ENCODE measurements at regions not wholly inside any gene's neighbourhood (a gene's known extent, or its start where the extent isn't known, plus 50 kb on each side); places are given as distances from the start of the nearest gene placed in this dataset.
"Not testable (repeated sequence)": the region's sequence is repeated elsewhere in the genome, so short reads cannot be mapped to it uniquely, and the experiment has no call there.

DNA sequence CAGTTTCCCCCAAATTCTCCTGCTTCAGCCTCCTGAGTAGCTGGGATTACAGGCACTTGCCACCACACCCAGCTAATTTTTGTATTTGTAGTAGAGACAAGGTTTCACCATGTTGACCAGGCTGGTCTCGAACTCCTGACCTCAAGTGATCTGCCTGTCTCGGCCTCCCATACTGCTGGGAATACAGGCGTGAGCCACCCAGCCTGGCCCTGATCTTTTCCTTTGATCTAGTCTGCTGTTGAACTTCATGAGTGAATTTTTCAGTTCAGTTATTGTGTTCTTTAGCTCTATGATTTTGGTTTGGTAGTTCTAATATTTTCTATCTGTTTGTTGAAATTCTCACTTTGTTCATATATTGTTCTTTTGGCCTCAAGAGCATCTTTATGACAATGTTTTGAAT, 83.4 kb upstream of the RAP2C start:
- not testable (repeated sequence) for H4K20me1 ChIP-seq (ENCODE audit: low read depth, low read length); H2AFZ ChIP-seq (ENCODE audit: low read depth, low read length, severe bottlenecking); H3K27ac ChIP-seq (ENCODE audit: low read depth, low read length); H3K79me2 ChIP-seq (ENCODE audit: insufficient read depth, low read length); H3K4me2 ChIP-seq (ENCODE audit: low read depth, low read length, poor library complexity, severe bottlenecking); H3K4me3 ChIP-seq (ENCODE audit: insufficient read depth, low read length, poor library complexity, severe bottlenecking); H3K36me3 ChIP-seq (ENCODE audit: low read length); H3K9me3 ChIP-seq (ENCODE audit: insufficient read depth, low read length); H3K9ac ChIP-seq (ENCODE audit: low read length); H3K9me2 ChIP-seq (replicated peaks; ENCODE audit: insufficient read depth, low read length); H3F3A ChIP-seq (ENCODE audit: insufficient read depth); H3K27me3 ChIP-seq (ENCODE audit: low read length)

DNA sequence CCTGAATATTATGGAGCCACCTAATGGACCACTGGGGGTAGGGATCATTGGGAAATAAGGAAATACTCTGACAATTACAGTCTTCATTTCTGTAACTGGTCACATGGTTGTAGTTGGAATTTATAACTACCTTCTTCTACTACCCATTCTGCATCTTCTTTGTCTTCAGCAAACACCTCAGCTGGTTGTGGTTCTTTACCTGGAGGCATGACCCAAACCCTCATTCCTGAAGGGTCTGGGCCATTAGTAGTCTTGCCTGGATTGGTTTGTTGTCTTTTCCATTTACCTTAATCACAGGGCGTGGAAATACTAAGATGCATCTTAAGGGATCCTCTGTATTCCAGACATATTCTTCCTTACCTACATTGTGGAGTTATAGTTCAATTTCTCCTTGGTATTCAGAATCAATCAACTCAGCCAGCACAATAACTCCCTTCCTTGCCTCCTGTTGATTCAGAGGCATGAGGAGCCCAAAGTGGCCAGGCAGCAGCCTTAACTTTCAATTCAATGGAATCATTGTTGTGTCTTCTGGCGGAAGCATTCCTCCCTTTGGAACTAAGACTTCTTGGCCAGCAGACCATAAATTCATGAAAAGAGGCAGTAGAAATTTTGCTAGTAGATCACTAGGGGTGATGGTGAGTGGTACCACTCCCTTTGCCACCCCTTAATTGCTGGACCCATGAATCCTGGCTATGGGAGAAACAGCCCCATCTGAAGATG, 75.7 kb upstream of the RAP2C start:
- H4K20me1 ChIP-seq (ENCODE audit: low read depth, low read length), result no peaks in the 10 kb centered on the region
- H3K4me2 ChIP-seq (ENCODE audit: low read depth, low read length, poor library complexity, severe bottlenecking), result no peak overlapping the region
- H3K4me3 ChIP-seq (ENCODE audit: insufficient read depth, low read length, poor library complexity, severe bottlenecking), result no peak overlapping the region
- no peaks in the 10 kb centered on the region for H3K9me2 ChIP-seq (replicated peaks; ENCODE audit: insufficient read depth, low read length)
- H3K9ac ChIP-seq (ENCODE audit: low read length), result no peak overlapping the region
- H3F3A ChIP-seq (ENCODE audit: insufficient read depth), result no peaks in the 10 kb centered on the region
- H3K79me2 ChIP-seq (ENCODE audit: insufficient read depth, low read length), result no peaks in the 10 kb centered on the region
- no peak overlapping the region for H3K27ac ChIP-seq (ENCODE audit: low read depth, low read length)
- no peaks in the 10 kb centered on the region for H3K36me3 ChIP-seq (ENCODE audit: low read length)
- no peak overlapping the region for H2AFZ ChIP-seq (ENCODE audit: low read depth, low read length, severe bottlenecking)
- TF ChIP-seq, protein P1, sequence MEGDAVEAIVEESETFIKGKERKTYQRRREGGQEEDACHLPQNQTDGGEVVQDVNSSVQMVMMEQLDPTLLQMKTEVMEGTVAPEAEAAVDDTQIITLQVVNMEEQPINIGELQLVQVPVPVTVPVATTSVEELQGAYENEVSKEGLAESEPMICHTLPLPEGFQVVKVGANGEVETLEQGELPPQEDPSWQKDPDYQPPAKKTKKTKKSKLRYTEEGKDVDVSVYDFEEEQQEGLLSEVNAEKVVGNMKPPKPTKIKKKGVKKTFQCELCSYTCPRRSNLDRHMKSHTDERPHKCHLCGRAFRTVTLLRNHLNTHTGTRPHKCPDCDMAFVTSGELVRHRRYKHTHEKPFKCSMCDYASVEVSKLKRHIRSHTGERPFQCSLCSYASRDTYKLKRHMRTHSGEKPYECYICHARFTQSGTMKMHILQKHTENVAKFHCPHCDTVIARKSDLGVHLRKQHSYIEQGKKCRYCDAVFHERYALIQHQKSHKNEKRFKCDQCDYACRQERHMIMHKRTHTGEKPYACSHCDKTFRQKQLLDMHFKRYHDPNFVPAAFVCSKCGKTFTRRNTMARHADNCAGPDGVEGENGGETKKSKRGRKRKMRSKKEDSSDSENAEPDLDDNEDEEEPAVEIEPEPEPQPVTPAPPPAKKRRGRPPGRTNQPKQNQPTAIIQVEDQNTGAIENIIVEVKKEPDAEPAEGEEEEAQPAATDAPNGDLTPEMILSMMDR (IDR thresholded peaks at IDR 0.05; ENCODE audit: insufficient read depth, low read length, poor library complexity, severe bottlenecking), result no peak
- TF ChIP-seq EZH2phosphoT487 (conservative IDR thresholded peaks at IDR 0.05; ENCODE audit: low read length), result no peak
- no peaks in the 10 kb centered on the region for H3K27me3 ChIP-seq (ENCODE audit: low read length)
- no peaks in the 10 kb centered on the region for H3K9me3 ChIP-seq (ENCODE audit: insufficient read depth, low read length)

DNA sequence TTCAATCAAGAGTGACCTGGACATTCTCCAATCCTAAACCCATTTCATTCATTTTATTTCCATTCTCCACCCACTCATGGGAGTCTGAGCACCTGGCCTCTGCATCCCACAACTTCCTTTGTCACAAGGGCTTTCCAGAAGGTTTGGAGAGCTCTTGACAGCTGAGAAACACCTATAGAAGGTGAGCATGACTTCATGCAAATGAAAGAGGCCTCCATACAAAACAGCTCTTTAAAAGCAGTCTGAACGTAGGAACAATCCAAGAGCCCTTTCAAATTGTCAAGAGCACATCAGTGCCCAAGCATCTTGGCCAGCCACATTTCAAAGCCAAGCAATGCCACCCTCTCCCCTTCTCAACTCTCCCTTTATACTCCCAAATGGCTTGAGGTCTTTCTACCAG, 74.9 kb upstream of the RAP2C start:
- Histone ChIP-seq H3K9me3 (ENCODE audit: insufficient read depth, low read length) (no peaks in the 10 kb centered on the region), H3K4me3 (ENCODE audit: insufficient read depth, low read length, poor library complexity, severe bottlenecking) (no peak overlapping the region), H4K20me1 (ENCODE audit: low read depth, low read length) (no peaks in the 10 kb centered on the region), H3K36me3 (ENCODE audit: low read length) (no peaks in the 10 kb centered on the region), H3K79me2 (ENCODE audit: insufficient read depth, low read length) (no peaks in the 10 kb centered on the region), H3K4me2 (ENCODE audit: low read depth, low read length, poor library complexity, severe bottlenecking) (no peak overlapping the region), H3K27ac (ENCODE audit: low read depth, low read length) (no peak overlapping the region), H3K9ac (ENCODE audit: low read length) (no peak overlapping the region), H3K9me2 (replicated peaks; ENCODE audit: insufficient read depth, low read length) (no peaks in the 10 kb centered on the region), H3K27me3 (ENCODE audit: low read length) (no peaks in the 10 kb centered on the region), H2AFZ (ENCODE audit: low read depth, low read length, severe bottlenecking) (no peak overlapping the region), H3F3A (ENCODE audit: insufficient read depth) (no peaks in the 10 kb centered on the region)
- TF ChIP-seq, protein P1 (IDR thresholded peaks at IDR 0.05; ENCODE audit: insufficient read depth, low read length, poor library complexity, severe bottlenecking), result no peak
- no peak for TF ChIP-seq EZH2phosphoT487 (conservative IDR thresholded peaks at IDR 0.05; ENCODE audit: low read length)

DNA sequence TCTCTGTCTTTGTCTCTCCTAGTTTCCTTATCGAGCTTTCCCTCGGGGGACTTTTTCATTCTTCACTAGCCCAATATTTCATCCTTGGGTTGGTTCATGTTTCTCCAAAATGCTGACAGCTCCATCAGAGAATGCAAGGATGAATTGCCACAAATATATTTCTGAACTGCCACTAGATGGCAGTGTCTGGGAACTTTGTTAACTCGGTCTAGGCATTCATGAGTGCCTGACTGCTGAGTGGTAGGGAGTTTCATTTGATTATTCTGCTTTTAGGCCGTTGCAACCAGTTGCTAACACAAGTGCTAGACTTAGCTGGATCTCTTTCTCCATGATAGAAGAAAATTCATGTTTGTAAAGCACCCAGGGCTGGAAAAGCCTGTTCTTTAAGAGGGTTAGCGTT, 73.5 kb upstream of the RAP2C start:
- Histone ChIP-seq H3K4me2 (ENCODE audit: low read depth, low read length, poor library complexity, severe bottlenecking) (no peak overlapping the region), H3K9me3 (ENCODE audit: insufficient read depth, low read length) (no peaks in the 10 kb centered on the region), H3K27me3 (ENCODE audit: low read length) (no peaks in the 10 kb centered on the region)

More for the DNA sequence above, 73.5 kb upstream of the RAP2C start:
- H3K27ac ChIP-seq (ENCODE audit: low read depth, low read length), result no peak overlapping the region
- no peak overlapping the region for H2AFZ ChIP-seq (ENCODE audit: low read depth, low read length, severe bottlenecking)
- H3F3A ChIP-seq (ENCODE audit: insufficient read depth), result no peaks in the 10 kb centered on the region
- TF ChIP-seq EZH2phosphoT487 (conservative IDR thresholded peaks at IDR 0.05; ENCODE audit: low read length), result no peak
- TF ChIP-seq, protein P1 (IDR thresholded peaks at IDR 0.05; ENCODE audit: insufficient read depth, low read length, poor library complexity, severe bottlenecking), result peak; percentile 24
- no peaks in the 10 kb centered on the region for H3K36me3 ChIP-seq (ENCODE audit: low read length)
- no peaks in the 10 kb centered on the region for H4K20me1 ChIP-seq (ENCODE audit: low read depth, low read length)
- no peak overlapping the region for H3K9ac ChIP-seq (ENCODE audit: low read length)
- H3K4me3 ChIP-seq (ENCODE audit: insufficient read depth, low read length, poor library complexity, severe bottlenecking), result no peak overlapping the region
- no peaks in the 10 kb centered on the region for H3K9me2 ChIP-seq (replicated peaks; ENCODE audit: insufficient read depth, low read length)
- H3K79me2 ChIP-seq (ENCODE audit: insufficient read depth, low read length), result no peaks in the 10 kb centered on the region
